ENCODE measurements at regions not wholly inside any gene's neighbourhood (a gene's known extent, or its start where the extent isn't known, plus 50 kb on each side); places are given as distances from the start of the nearest gene placed in this dataset.

- H3K79me2 ChIP-seq (ENCODE audit: insufficient read depth, low read length) = no peaks in the 10 kb centered on the region
- TF ChIP-seq CTCF (IDR thresholded peaks at IDR 0.05; ENCODE audit: insufficient read depth, low read length, poor library complexity, severe bottlenecking) = no peak
- TF ChIP-seq EZH2phosphoT487 (conservative IDR thresholded peaks at IDR 0.05; ENCODE audit: low read length) = no peak
- no peak overlapping the region for H2AFZ ChIP-seq (ENCODE audit: low read depth, low read length, severe bottlenecking)
- no peak overlapping the region for H3K9ac ChIP-seq (ENCODE audit: low read length)
- no peak overlapping the region for H3K4me2 ChIP-seq (ENCODE audit: low read depth, low read length, poor library complexity, severe bottlenecking)
- H3K27me3 ChIP-seq (ENCODE audit: low read length) = no peaks in the 10 kb centered on the region
- no peak overlapping the region for H3K27ac ChIP-seq (ENCODE audit: low read depth, low read length)
- no peaks in the 10 kb centered on the region for H4K20me1 ChIP-seq (ENCODE audit: low read depth, low read length)
- no peaks in the 10 kb centered on the region for H3K36me3 ChIP-seq (ENCODE audit: low read length)
- no peaks in the 10 kb centered on the region for H3F3A ChIP-seq (ENCODE audit: insufficient read depth)
- H3K4me3 ChIP-seq (ENCODE audit: insufficient read depth, low read length, poor library complexity, severe bottlenecking) = no peak overlapping the region
- no peaks in the 10 kb centered on the region for H3K9me3 ChIP-seq (ENCODE audit: insufficient read depth, low read length)
- no peaks in the 10 kb centered on the region for H3K9me2 ChIP-seq (replicated peaks; ENCODE audit: insufficient read depth, low read length)
These were observed 86.6 kb upstream of the TAB2 start for GRCh38 chr6:149230712-149231460.

GRCh38 chr6:149231778-149232177 lies 85.7 kb upstream of the TAB2 start:
- H4K20me1 ChIP-seq (ENCODE audit: low read depth, low read length) = no peaks in the 10 kb centered on the region
- H3F3A ChIP-seq (ENCODE audit: insufficient read depth) = no peaks in the 10 kb centered on the region
- no peak overlapping the region for H2AFZ ChIP-seq (ENCODE audit: low read depth, low read length, severe bottlenecking)
- no peak for TF ChIP-seq EZH2phosphoT487 (conservative IDR thresholded peaks at IDR 0.05; ENCODE audit: low read length)
- no peak for TF ChIP-seq CTCF (IDR thresholded peaks at IDR 0.05; ENCODE audit: insufficient read depth, low read length, poor library complexity, severe bottlenecking)
- H3K4me3 ChIP-seq (ENCODE audit: insufficient read depth, low read length, poor library complexity, severe bottlenecking) = no peak overlapping the region
- H3K9me2 ChIP-seq (replicated peaks; ENCODE audit: insufficient read depth, low read length) = no peaks in the 10 kb centered on the region
- H3K9ac ChIP-seq (ENCODE audit: low read length) = no peak overlapping the region
- H3K79me2 ChIP-seq (ENCODE audit: insufficient read depth, low read length) = no peaks in the 10 kb centered on the region
- H3K4me2 ChIP-seq (ENCODE audit: low read depth, low read length, poor library complexity, severe bottlenecking) = no peak overlapping the region
- no peaks in the 10 kb centered on the region for H3K27me3 ChIP-seq (ENCODE audit: low read length)
- no peaks in the 10 kb centered on the region for H3K9me3 ChIP-seq (ENCODE audit: insufficient read depth, low read length)
- H3K27ac ChIP-seq (ENCODE audit: low read depth, low read length) = no peak overlapping the region
- H3K36me3 ChIP-seq (ENCODE audit: low read length) = no peaks in the 10 kb centered on the region

- Histone ChIP-seq H4K20me1 (ENCODE audit: low read depth, low read length) (no peaks in the 10 kb centered on the region), H3K9me3 (ENCODE audit: insufficient read depth, low read length) (no peaks in the 10 kb centered on the region), H3K9me2 (replicated peaks; ENCODE audit: insufficient read depth, low read length) (no peaks in the 10 kb centered on the region), H3K27ac (ENCODE audit: low read depth, low read length) (no peak overlapping the region), H3K9ac (ENCODE audit: low read length) (no peak overlapping the region), H3K4me3 (ENCODE audit: insufficient read depth, low read length, poor library complexity, severe bottlenecking) (no peak overlapping the region), H3K4me2 (ENCODE audit: low read depth, low read length, poor library complexity, severe bottlenecking) (no peak overlapping the region), H3K79me2 (ENCODE audit: insufficient read depth, low read length) (no peaks in the 10 kb centered on the region), H3K27me3 (ENCODE audit: low read length) (no peaks in the 10 kb centered on the region), H3K36me3 (ENCODE audit: low read length) (no peaks in the 10 kb centered on the region), H2AFZ (ENCODE audit: low read depth, low read length, severe bottlenecking) (no peak overlapping the region), H3F3A (ENCODE audit: insufficient read depth) (no peaks in the 10 kb centered on the region)
- no peak for TF ChIP-seq CTCF (IDR thresholded peaks at IDR 0.05; ENCODE audit: insufficient read depth, low read length, poor library complexity, severe bottlenecking)
- TF ChIP-seq EZH2phosphoT487 (conservative IDR thresholded peaks at IDR 0.05; ENCODE audit: low read length) = no peak
These were observed 84.3 kb upstream of the TAB2 start for GRCh38 chr6:149233056-149233715.

Data from SU-DHL-6 (cell line).